Left lung (tissue), 4 donors: ENCODE measurements at regions not wholly inside any gene's neighbourhood (a gene's known extent, or its start where the extent isn't known, plus 50 kb on each side); places are given as distances from the start of the nearest gene placed in this dataset.
A peak's percentile ranks its signal among the peaks of the same experiment; 100 is the strongest.

ENCODE experiments used
- ATAC-seq: fragments of 200-7000 bp; cut with Tn5 transposase; one replicate; pipeline ENCODE4 v1.9.1; 2020; ENCODE audit warnings: moderate library complexity
- DNase-seq, 4 donors: peaks; one replicate each; pipeline ENCODE4 v3.0.0-alpha.2; 2013 to 2020
- H3K27ac ChIP-seq, 2 donors: fragments of 200-600 bp; sonication (generic) in 1 of 2; one replicate each; pipeline versions ENCODE4 v1.5.0 to v1.8.0; 2020 to 2021
- H3K27me3 ChIP-seq, 2 donors: fragments of 200-600 bp; sonication (generic) in 1 of 2; one replicate each; pipeline versions ENCODE4 v1.5.0 to v1.8.0; 2020 to 2021
- H3K36me3 ChIP-seq, 2 donors: fragments of 200-600 bp; sonication (generic) in 1 of 2; one replicate each; pipeline versions ENCODE4 v1.5.0 to v1.8.0; 2020 to 2021
- H3K4me1 ChIP-seq, 2 donors: fragments of 200-600 bp; one replicate each; pipeline ENCODE4 v1.8.0; 2021
- H3K4me3 ChIP-seq, 2 donors: fragments of 200-600 bp; sonication (generic) in 1 of 2; one replicate each; pipeline versions ENCODE4 v1.5.0 to v1.8.0; 2020 to 2021; ENCODE audit warnings: mild to moderate bottlenecking in 1 of 2
- H3K9me3 ChIP-seq, 2 donors: fragments of 200-600 bp; sonication (generic) in 1 of 2; one replicate each; pipeline versions ENCODE4 v1.5.0 to v1.8.0; 2020 to 2021
- intact Hi-C, 2 donors: fragments of 100-400 bp; cut with DNase I; formaldehyde crosslinking; loops; one replicate each; pipeline versions ENCODE4 v1.11.2 to v1.14.2; 2022
- TF ChIP-seq, protein P1 (sequence below), 2 donors: fragments of 200-600 bp; sonication (generic) in 1 of 2; IDR thresholded peaks; one replicate each; pipeline versions ENCODE4 v1.5.0 to v1.8.0; 2021; ENCODE audit warnings: antibody characterized with exemption in 2 of 2
- donor health status: DM: no; HTN: yes; CAD: no.
- donor health status: DM: no; HTN: no; CAD: no.

DNA sequence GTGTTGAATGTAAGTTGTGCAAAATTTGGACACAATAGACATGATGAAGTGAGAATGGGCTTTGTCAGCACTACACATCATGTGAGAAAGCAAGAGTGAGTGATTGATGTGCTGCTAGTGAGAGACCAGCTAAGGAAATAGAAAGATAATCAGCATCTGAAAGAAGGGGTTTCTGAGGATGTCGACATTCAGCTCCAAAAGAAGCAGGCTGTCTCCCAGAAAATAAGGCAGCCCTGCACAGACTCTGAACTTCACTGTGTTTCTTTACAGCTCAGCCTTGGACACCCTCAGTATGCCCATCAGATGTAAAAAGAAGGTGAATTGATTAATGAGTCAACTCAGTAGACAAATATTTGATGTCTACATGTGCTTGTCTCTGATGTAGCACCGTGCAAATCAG, 80.8 kb upstream of the ADCY2 start:
- intact Hi-C loops: no loop called here
- Histone ChIP-seq H3K9me3 (no peaks in the 10 kb centered on the region), H3K27me3 (no peaks in the 10 kb centered on the region), H3K4me1 (no peaks in the 10 kb centered on the region), H3K27ac (no peak overlapping the region), H3K36me3 (no peaks in the 10 kb centered on the region), H3K4me3 (no peak overlapping the region)
- no peak for ATAC-seq
- TF ChIP-seq, protein P1, sequence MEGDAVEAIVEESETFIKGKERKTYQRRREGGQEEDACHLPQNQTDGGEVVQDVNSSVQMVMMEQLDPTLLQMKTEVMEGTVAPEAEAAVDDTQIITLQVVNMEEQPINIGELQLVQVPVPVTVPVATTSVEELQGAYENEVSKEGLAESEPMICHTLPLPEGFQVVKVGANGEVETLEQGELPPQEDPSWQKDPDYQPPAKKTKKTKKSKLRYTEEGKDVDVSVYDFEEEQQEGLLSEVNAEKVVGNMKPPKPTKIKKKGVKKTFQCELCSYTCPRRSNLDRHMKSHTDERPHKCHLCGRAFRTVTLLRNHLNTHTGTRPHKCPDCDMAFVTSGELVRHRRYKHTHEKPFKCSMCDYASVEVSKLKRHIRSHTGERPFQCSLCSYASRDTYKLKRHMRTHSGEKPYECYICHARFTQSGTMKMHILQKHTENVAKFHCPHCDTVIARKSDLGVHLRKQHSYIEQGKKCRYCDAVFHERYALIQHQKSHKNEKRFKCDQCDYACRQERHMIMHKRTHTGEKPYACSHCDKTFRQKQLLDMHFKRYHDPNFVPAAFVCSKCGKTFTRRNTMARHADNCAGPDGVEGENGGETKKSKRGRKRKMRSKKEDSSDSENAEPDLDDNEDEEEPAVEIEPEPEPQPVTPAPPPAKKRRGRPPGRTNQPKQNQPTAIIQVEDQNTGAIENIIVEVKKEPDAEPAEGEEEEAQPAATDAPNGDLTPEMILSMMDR (IDR thresholded peaks at IDR 0.05): no peak
- DNase-seq: no peak

DNA sequence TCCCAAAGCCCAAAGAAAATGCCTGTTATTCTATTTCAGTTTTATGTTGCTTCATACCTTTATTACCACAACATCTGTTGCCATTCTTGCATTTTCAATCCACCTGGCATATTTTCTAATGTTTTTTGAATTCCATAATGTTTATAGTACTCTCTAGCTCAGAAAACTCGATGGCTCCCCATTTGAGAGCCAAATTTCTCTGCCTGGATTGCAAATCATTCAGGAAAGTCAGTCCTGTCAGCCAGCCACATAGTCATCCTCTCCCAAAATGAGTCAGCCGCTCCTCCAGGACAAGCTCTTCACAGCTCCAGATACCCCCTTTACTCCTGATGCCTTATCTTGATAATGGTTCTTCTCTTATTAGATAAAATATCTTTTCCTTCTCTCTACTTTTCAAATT, 78.2 kb upstream of the ADCY2 start:
- ATAC-seq (no peak), DNase-seq (no peak)
- no peaks in the 10 kb centered on the region for H3K4me1 ChIP-seq
- intact Hi-C loops: no loop called here
- TF ChIP-seq, protein P1 (IDR thresholded peaks at IDR 0.05): no peak
- H3K4me3 ChIP-seq: no peak overlapping the region
- H3K27me3 ChIP-seq: no peaks in the 10 kb centered on the region
- no peaks in the 10 kb centered on the region for H3K9me3 ChIP-seq
- no peak overlapping the region for H3K27ac ChIP-seq
- no peaks in the 10 kb centered on the region for H3K36me3 ChIP-seq

DNA sequence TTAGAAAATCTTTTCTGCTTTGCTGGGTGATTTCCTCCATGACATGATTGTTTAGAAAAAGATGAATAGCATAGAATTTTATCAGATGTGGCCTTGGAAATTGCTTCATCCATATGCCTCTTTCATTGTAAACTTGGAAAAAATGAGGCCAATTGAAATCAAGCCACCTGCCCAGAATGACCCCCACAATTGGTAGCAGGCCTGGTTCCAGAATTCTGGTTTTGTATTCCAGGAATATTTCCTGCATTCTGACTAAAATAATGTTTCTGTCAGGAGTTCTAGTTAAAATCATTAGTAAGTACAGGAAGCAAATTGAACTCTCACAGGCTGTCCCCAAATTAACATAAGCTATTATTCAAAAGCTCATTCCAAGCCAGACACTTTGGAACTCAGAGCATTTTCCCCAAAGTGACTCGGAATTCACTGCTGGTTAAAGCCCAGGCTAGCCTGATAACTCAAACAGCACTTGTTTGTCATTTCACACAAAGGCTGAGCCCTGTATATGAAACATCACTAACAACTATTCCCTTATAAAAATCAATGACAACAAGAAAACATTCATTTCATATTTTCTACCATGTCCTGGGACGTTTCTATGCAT, 75.1 kb upstream of the ADCY2 start:
- ATAC-seq (no peak), DNase-seq (no peak)
- intact Hi-C loops: no loop called here
- no peak overlapping the region for H3K27ac ChIP-seq
- H3K4me1 ChIP-seq: no peaks in the 10 kb centered on the region
- no peaks in the 10 kb centered on the region for H3K27me3 ChIP-seq
- H3K9me3 ChIP-seq: no peaks in the 10 kb centered on the region
- TF ChIP-seq, protein P1 (IDR thresholded peaks at IDR 0.05): no peak
- H3K36me3 ChIP-seq: no peaks in the 10 kb centered on the region
- no peak overlapping the region for H3K4me3 ChIP-seq

DNA sequence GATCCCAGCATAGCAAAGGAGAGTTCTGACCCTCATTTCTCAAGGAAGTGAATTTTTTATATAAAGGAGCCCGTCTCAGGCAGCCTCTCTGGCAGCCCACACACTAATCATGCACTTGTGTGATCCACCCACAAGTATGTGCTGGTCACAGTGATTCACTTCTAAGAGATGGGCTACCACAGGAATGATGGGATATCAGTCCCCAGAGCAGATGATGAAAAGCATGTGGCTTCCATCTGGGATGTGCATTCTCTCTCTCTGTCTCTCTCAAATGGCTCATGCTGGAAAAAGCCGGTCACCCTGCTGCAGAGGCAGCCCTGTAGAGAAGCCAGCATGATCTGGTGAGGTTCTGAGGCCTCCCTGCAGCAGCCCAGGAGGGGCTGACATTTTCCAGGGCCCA, 74.2 kb upstream of the ADCY2 start:
- ATAC-seq (peak; percentile 70), DNase-seq (no peak)
- H3K4me3 ChIP-seq: no peak overlapping the region
- no peak overlapping the region for H3K27ac ChIP-seq
- H3K27me3 ChIP-seq: no peaks in the 10 kb centered on the region
- no peaks in the 10 kb centered on the region for H3K4me1 ChIP-seq
- no peaks in the 10 kb centered on the region for H3K36me3 ChIP-seq
- TF ChIP-seq, protein P1 (IDR thresholded peaks at IDR 0.05): no peak
- no peaks in the 10 kb centered on the region for H3K9me3 ChIP-seq
- intact Hi-C loops: no loop called here

DNA sequence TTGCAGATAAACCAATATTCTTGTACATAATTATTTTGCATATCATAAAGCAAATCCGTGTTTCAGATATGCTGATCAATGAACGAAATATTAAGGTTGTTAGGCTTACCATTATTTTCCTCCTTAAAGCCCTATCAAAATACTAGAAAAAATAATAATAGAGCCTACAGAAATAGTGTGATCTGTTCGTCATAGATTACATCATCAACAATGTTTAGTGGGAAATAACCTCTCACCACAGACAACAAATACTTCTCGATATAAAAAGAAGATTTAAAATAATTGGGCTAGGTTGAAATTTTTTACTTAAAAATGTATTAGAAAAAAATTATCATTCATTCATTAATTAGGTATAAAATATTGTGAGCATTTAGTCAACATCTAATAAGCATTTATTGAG, 71.0 kb upstream of the ADCY2 start:
- ATAC-seq (no peak), DNase-seq (no peak)
- Histone ChIP-seq H3K9me3 (no peaks in the 10 kb centered on the region), H3K36me3 (no peaks in the 10 kb centered on the region), H3K4me3 (no peak overlapping the region), H3K27ac (no peak overlapping the region), H3K4me1 (no peaks in the 10 kb centered on the region), H3K27me3 (no peaks in the 10 kb centered on the region)
- intact Hi-C loops: no loop called here
- TF ChIP-seq, protein P1 (IDR thresholded peaks at IDR 0.05): no peak
